Esophagus squamous epithelium (tissue), 4 donors: ENCODE measurements at regions not wholly inside any gene's neighbourhood (a gene's known extent, or its start where the extent isn't known, plus 50 kb on each side); places are given as distances from the start of the nearest gene placed in this dataset.

Experiments used
- CTCF ChIP-seq, 6 experiments: fragments of 450-650 bp in 4 of 6; fragments of 200-600 bp in 2 of 6; sonication (generic) in 2 of 6; IDR thresholded peaks; one replicate each; pipeline ENCODE4 v1.5.1; 2016 to 2019; ENCODE audit warnings: antibody characterized with exemption in 6 of 6, mild to moderate bottlenecking in 4 of 6, moderate library complexity in 4 of 6
- POLR2A ChIP-seq, 4 donors: fragments of 450-650 bp; IDR thresholded peaks; one replicate each; pipeline ENCODE4 v1.6.1; 2017; ENCODE audit warnings: antibody characterized with exemption in 4 of 4, mild to moderate bottlenecking in 4 of 4, moderate library complexity in 3 of 4

GRCh38 chr5:50501491-50502228 lies 60.6 kb upstream of the EMB start:
- TF ChIP-seq CTCF (IDR thresholded peaks at IDR 0.05) (no peak), POLR2A (IDR thresholded peaks at IDR 0.05) (no peak)
